ENCODE measurements at regions not wholly inside any gene's neighbourhood (a gene's known extent, or its start where the extent isn't known, plus 50 kb on each side); places are given as distances from the start of the nearest gene placed in this dataset.
"Not testable (repeated sequence)": the region's sequence is repeated elsewhere in the genome, so short reads cannot be mapped to it uniquely, and the experiment has no call there.

GRCh38 chr3:18208856-18209255, 216.3 kb downstream of the SATB1 start:
- Mint-ChIP-seq H3K4me1 (peaks cover 1% of the 10 kb centered on the region), H3K27me3 (ENCODE audit: insufficient read depth) (no peaks in the 10 kb centered on the region), H3K27ac (no peak overlapping the region), H3K36me3 (ENCODE audit: low read depth) (peaks cover 12% of the 10 kb centered on the region), H3K4me3 (no peak overlapping the region), H3K9me3 (no peaks in the 10 kb centered on the region)
- H3K27me3 ChIP-seq (ENCODE audit: control insufficient read depth, insufficient read depth, low read length, poor library complexity, severe bottlenecking), result no peaks in the 10 kb centered on the region
- H3K4me3 ChIP-seq (ENCODE audit: low read length), result no peak overlapping the region
- no peaks in the 10 kb centered on the region for H3K4me1 ChIP-seq (ENCODE audit: control insufficient read depth, insufficient read depth, low read length)
- DNase-seq, result no peak
- no peak overlapping the region for H3K27ac ChIP-seq (ENCODE audit: low read depth, low read length)
- H3K9ac ChIP-seq (ENCODE audit: extremely low read depth, low read length, poor library complexity, severe bottlenecking), result no peak overlapping the region
- H3K36me3 ChIP-seq (ENCODE audit: control insufficient read depth, insufficient read depth, low read length), result no peaks in the 10 kb centered on the region
- no peak for TF ChIP-seq CTCF (conservative IDR thresholded peaks at IDR 0.05)
- no peaks in the 10 kb centered on the region for H3K9me3 ChIP-seq (ENCODE audit: control insufficient read depth, low read length)
- WGBS, 2 experiments (ENCODE audit: insufficient coverage in 1 of 2, insufficient read length in 1 of 2), result 93 to 100% methylated on average over 2 to 3 of the region's 3 CpGs

DNA sequence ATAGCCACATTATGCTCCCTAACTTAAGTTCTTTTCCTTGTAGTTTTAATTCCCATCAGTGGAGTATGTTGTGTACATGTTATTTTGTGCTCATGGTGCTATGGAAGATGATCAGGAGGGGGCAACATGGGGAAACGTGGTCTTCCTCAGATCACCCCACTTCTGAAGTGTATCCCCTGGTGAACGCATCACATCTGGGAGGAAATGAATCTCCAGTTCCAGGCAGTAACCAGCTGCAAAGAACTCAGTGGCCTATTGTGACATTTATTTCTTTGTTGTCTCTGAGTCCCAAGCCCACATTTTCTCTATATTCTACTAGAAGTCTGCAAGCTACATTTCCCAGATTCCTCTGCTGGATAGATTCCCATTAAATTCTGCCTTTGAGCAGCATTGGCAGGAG, 217.0 kb downstream of the SATB1 start:
- DNase-seq, result no peak
- Histone ChIP-seq H3K9ac (ENCODE audit: extremely low read depth, low read length, poor library complexity, severe bottlenecking) (no peak overlapping the region), H3K4me1 (ENCODE audit: control insufficient read depth, insufficient read depth, low read length) (no peaks in the 10 kb centered on the region), H3K9me3 (ENCODE audit: control insufficient read depth, low read length) (no peaks in the 10 kb centered on the region), H3K4me3 (ENCODE audit: low read length) (no peak overlapping the region), H3K27ac (ENCODE audit: low read depth, low read length) (no peak overlapping the region), H3K27me3 (ENCODE audit: control insufficient read depth, insufficient read depth, low read length, poor library complexity, severe bottlenecking) (no peaks in the 10 kb centered on the region), H3K36me3 (ENCODE audit: control insufficient read depth, insufficient read depth, low read length) (no peaks in the 10 kb centered on the region)
- peaks cover 13% of the 10 kb centered on the region for H3K36me3 Mint-ChIP-seq (ENCODE audit: low read depth)
- H3K27me3 Mint-ChIP-seq (ENCODE audit: insufficient read depth), result no peaks in the 10 kb centered on the region
- WGBS, 2 experiments (ENCODE audit: insufficient coverage in 1 of 2, insufficient read length in 1 of 2), result 83 to 90% methylated on average over 1 to 2 of the region's 2 CpGs
- H3K9me3 Mint-ChIP-seq, result no peaks in the 10 kb centered on the region
- TF ChIP-seq CTCF (conservative IDR thresholded peaks at IDR 0.05), result no peak
- H3K4me3 Mint-ChIP-seq, result no peak overlapping the region
- H3K27ac Mint-ChIP-seq, result no peak overlapping the region
- peaks cover 1% of the 10 kb centered on the region for H3K4me1 Mint-ChIP-seq

DNA sequence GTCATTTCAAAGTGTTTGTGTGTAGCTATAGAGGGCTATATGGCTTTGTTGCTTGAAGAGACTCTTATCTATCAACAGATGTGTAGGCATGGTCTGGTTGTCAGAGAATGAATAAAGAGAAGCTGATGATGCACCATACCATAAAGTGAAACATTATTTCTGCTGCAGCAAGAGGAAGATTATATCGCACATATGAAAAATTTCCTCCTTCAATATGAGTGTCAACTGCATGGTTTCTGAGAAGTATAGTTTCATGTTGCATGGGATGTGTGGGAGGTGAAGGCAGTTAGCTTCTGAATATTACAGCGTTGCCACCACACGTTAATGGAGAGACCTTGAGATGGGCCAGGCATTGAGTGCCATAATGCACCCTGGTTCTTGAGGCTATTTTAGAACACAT, 217.9 kb downstream of the SATB1 start:
- no peak for DNase-seq
- Mint-ChIP-seq H3K27me3 (ENCODE audit: insufficient read depth) (no peaks in the 10 kb centered on the region), H3K4me3 (no peak overlapping the region), H3K9me3 (no peaks in the 10 kb centered on the region), H3K27ac (no peak overlapping the region), H3K36me3 (ENCODE audit: low read depth) (peaks cover 14% of the 10 kb centered on the region), H3K4me1 (no peaks in the 10 kb centered on the region)
- H3K9ac ChIP-seq (ENCODE audit: extremely low read depth, low read length, poor library complexity, severe bottlenecking), result no peak overlapping the region
- no peak overlapping the region for H3K27ac ChIP-seq (ENCODE audit: low read depth, low read length)
- TF ChIP-seq CTCF (conservative IDR thresholded peaks at IDR 0.05), result no peak
- no peaks in the 10 kb centered on the region for H3K27me3 ChIP-seq (ENCODE audit: control insufficient read depth, insufficient read depth, low read length, poor library complexity, severe bottlenecking)
- H3K4me3 ChIP-seq (ENCODE audit: low read length), result no peak overlapping the region
- no peaks in the 10 kb centered on the region for H3K9me3 ChIP-seq (ENCODE audit: control insufficient read depth, low read length)
- no peaks in the 10 kb centered on the region for H3K36me3 ChIP-seq (ENCODE audit: control insufficient read depth, insufficient read depth, low read length)
- H3K4me1 ChIP-seq (ENCODE audit: control insufficient read depth, insufficient read depth, low read length), result no peaks in the 10 kb centered on the region
- WGBS, 2 experiments (ENCODE audit: insufficient coverage in 1 of 2, insufficient read length in 1 of 2), result 95 to 100% methylated on average over 1 to 3 of the region's 3 CpGs

DNA sequence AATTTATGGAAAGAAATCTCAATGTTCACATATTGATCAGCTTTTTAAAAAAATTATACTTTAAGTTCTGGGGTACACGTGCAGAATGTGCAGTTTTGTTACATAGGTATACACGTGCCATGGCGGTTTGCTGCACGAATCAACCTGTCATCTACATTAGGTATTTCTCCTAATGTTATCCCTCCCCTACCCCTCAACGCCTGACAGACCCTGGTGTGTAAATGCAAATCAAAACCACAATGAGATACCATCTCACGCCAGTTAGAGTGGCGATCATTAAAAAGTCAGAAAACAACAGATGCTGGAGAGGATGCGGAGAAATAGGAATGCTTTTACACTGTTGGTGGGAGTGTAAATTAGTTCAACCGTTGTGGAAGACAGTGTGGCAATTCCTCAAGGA, 219.4 kb downstream of the SATB1 start:
- H3K4me1 ChIP-seq (ENCODE audit: control insufficient read depth, insufficient read depth, low read length); H3K4me3 ChIP-seq (ENCODE audit: low read length); H3K27me3 ChIP-seq (ENCODE audit: control insufficient read depth, insufficient read depth, low read length, poor library complexity, severe bottlenecking); H3K27me3 Mint-ChIP-seq (ENCODE audit: insufficient read depth); H3K36me3 ChIP-seq (ENCODE audit: control insufficient read depth, insufficient read depth, low read length); H3K9me3 ChIP-seq (ENCODE audit: control insufficient read depth, low read length); H3K4me3 Mint-ChIP-seq; DNase-seq; H3K9me3 Mint-ChIP-seq; H3K9ac ChIP-seq (ENCODE audit: extremely low read depth, low read length, poor library complexity, severe bottlenecking); H3K27ac ChIP-seq (ENCODE audit: low read depth, low read length); H3K4me1 Mint-ChIP-seq; H3K27ac Mint-ChIP-seq: not testable (repeated sequence)
- 94 to 95% methylated on average over 4 to 8 of the region's 9 CpGs for WGBS, 2 experiments (ENCODE audit: insufficient coverage in 1 of 2, insufficient read length in 1 of 2)
- peaks cover 14% of the 10 kb centered on the region for H3K36me3 Mint-ChIP-seq (ENCODE audit: low read depth)

All from endodermal cell (in vitro differentiated cells).